Muscle layer of colon (tissue), 2 donors: ENCODE measurements at regions not wholly inside any gene's neighbourhood (a gene's known extent, or its start where the extent isn't known, plus 50 kb on each side); places are given as distances from the start of the nearest gene placed in this dataset.

Experiments used
- H3K27ac ChIP-seq: one replicate; pipeline ENCODE4 v1.7.0; 2013; ENCODE audit warnings: low read depth, mild to moderate bottlenecking, low read length, moderate library complexity
- H3K27me3 ChIP-seq, 2 donors: one replicate each; pipeline ENCODE4 v1.7.0; 2013; ENCODE audit warnings: low read length in 2 of 2, mild to moderate bottlenecking in 2 of 2; ENCODE audit not compliant: insufficient read depth in 2 of 2, control insufficient read depth in 1 of 2
- H3K36me3 ChIP-seq: one replicate; pipeline ENCODE4 v1.7.0; 2013; ENCODE audit warnings: mild to moderate bottlenecking, low read length; ENCODE audit not compliant: insufficient read depth
- H3K4me1 ChIP-seq: one replicate; pipeline ENCODE4 v1.7.0; 2013; ENCODE audit warnings: mild to moderate bottlenecking, low read length; ENCODE audit not compliant: insufficient read depth
- H3K4me3 ChIP-seq, 2 donors: one replicate each; pipeline ENCODE4 v1.7.0; 2013; ENCODE audit warnings: low read length in 2 of 2, low read depth in 1 of 2, mild to moderate bottlenecking in 1 of 2, moderate library complexity in 1 of 2
- H3K9ac ChIP-seq: one replicate; pipeline ENCODE4 v1.7.0; 2013; ENCODE audit warnings: low read length
- H3K9me3 ChIP-seq: one replicate; pipeline ENCODE4 v1.7.0; 2013; ENCODE audit warnings: mild to moderate bottlenecking, low read length
- donor health status: abdominal sarcoma.
- donor health status: Adenocarcinoma of cecum.

- no peaks in the 10 kb centered on the region for H3K36me3 ChIP-seq
- no peaks in the 10 kb centered on the region for H3K9me3 ChIP-seq
- no peak overlapping the region for H3K4me3 ChIP-seq
- H3K27ac ChIP-seq, result no peak overlapping the region
- H3K4me1 ChIP-seq, result no peaks in the 10 kb centered on the region
- no peaks in the 10 kb centered on the region for H3K27me3 ChIP-seq
- H3K9ac ChIP-seq, result no peak overlapping the region
Observed at GRCh38 chr20:48196001-48196400, 410.7 kb upstream of the SULF2 start.

DNA sequence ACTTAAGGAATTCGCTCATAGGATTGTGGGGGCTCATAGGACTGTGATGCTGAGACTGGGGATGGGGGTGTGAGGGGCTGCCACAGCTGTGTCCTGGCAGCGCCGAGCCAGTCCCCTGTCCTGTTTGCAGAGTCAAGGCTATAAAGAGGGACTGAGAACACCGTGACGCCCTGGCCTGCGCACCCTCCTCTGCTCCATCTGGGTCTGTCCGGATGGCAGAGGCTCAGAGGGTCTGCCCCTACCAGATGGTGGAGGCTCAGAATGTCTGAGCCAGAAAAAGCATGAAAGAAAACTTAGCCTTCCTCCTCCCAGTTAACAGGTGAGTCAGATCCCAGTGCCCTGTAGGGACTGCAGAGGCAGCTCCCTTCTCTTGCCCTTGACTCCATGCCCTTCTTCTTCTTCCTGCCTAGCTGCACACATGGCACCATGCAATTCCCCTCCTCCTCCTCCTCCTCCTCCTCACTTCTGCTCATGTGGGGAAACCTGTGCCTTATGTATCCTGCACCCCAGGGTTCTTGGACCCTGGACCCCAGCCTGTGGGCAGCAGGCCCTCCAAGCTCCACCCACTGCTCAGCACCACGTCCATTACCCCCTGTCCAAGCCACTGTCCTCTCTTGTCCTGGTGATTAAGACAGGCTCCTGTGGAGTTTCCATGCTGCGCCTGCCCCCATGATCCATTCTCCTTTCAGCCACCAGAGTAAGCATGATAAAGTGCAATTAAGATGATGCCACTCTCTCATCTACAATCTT is 410.0 kb upstream of the SULF2 start:
- Histone ChIP-seq H3K27me3 (no peaks in the 10 kb centered on the region), H3K4me3 (no peak overlapping the region), H3K9me3 (no peaks in the 10 kb centered on the region), H3K4me1 (no peaks in the 10 kb centered on the region), H3K27ac (no peak overlapping the region), H3K36me3 (no peaks in the 10 kb centered on the region), H3K9ac (no peak overlapping the region)

DNA sequence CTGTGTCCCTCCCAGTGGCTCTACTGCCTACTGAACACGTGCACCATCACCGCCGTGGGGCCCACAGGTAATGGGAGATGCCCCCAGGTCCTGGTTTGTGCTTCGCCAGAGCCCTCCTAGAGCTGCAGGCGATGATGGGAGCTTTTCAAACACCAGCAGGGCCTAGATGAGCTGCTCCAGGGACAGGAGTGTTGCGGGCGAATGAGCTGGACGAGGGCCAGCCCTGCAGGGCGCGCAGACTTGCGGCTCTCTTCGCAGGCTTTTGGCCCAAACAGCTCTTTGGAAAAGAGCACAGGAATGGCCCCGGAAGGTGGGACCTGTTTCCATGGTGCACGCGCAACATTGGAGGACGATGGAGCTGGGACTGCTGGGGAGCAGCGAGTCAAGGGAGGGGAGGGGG is 409.3 kb upstream of the SULF2 start:
- H3K9ac ChIP-seq, result no peak overlapping the region
- H3K36me3 ChIP-seq, result no peaks in the 10 kb centered on the region
- H3K27ac ChIP-seq, result no peak overlapping the region
- no peaks in the 10 kb centered on the region for H3K4me1 ChIP-seq
- H3K4me3 ChIP-seq, result no peak overlapping the region
- H3K9me3 ChIP-seq, result no peaks in the 10 kb centered on the region
- no peaks in the 10 kb centered on the region for H3K27me3 ChIP-seq

DNA sequence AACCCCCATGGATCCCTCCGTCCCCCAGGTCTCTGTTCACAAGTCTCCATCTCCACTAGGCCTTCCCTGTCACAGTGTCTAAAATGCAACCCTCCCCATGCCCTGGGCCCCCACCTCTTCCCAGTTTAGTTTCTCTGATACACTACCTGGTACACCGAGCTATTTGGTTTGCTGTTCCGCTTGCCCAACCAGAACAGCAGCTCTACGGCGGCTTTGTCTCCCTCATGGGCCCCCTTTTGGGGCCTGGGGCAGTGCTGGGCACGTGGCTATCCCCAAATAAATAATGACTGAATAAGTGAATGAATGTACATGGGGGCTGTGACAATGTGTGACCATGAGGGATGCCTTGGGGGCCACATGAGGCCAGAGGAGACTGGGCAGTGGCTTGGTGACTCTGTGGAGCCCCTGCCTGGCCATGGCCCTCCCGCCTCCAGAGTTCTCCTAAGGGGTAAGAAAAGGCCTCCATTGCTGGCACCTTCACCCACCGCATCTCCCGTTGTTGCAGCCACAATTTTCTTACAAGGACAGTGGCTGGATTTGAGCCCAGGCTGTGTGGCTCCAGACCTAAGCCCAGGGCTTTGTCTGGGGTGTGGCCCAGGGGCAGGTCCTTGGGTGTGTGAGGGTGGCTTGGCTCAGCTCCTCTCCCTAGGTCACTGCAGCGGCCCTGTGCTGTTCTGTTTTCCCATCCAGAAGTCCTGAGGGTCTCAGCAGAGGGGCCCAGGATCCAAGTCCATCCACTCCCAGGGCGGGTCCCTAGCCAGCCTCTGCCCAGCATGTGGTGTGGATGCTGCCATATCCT is 408.5 kb upstream of the SULF2 start:
- H3K9me3 ChIP-seq, result no peaks in the 10 kb centered on the region
- no peaks in the 10 kb centered on the region for H3K27me3 ChIP-seq
- no peaks in the 10 kb centered on the region for H3K4me1 ChIP-seq
- no peak overlapping the region for H3K4me3 ChIP-seq
- H3K27ac ChIP-seq, result no peak overlapping the region
- no peaks in the 10 kb centered on the region for H3K36me3 ChIP-seq
- no peak overlapping the region for H3K9ac ChIP-seq

- H3K4me3 ChIP-seq, result no peak overlapping the region
- H3K36me3 ChIP-seq, result no peaks in the 10 kb centered on the region
- H3K27me3 ChIP-seq, result no peaks in the 10 kb centered on the region
- no peak overlapping the region for H3K27ac ChIP-seq
- H3K4me1 ChIP-seq, result no peaks in the 10 kb centered on the region
- H3K9ac ChIP-seq, result no peak overlapping the region
- H3K9me3 ChIP-seq, result no peaks in the 10 kb centered on the region
Observed at GRCh38 chr20:48192109-48192508, 406.8 kb upstream of the SULF2 start.

GRCh38 chr20:48191200-48191599 is 405.9 kb upstream of the SULF2 start:
- Histone ChIP-seq H3K4me3 (no peak overlapping the region), H3K27me3 (no peaks in the 10 kb centered on the region), H3K9ac (no peak overlapping the region), H3K4me1 (no peaks in the 10 kb centered on the region), H3K9me3 (no peaks in the 10 kb centered on the region), H3K27ac (no peak overlapping the region), H3K36me3 (no peaks in the 10 kb centered on the region)

DNA sequence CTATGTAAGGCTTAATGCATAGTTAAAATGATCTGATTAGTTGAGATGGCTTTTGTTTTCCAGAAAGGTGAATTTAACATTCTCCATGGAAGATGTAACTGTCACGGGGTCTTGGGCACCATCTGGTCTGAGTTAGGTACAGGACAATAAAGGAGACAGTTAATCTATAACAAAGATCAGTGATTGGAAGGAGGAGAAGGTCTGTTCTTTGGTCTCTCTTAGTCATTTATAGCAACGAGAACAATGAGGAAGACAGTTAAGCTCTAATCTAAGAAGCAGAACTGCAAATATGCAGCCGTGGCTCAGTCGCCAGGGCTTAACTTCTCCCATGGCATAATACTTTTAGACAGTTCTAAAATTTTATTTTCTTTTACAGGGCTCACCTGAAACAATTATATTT is 405.5 kb upstream of the SULF2 start:
- Histone ChIP-seq H3K9ac (no peak overlapping the region), H3K4me1 (no peaks in the 10 kb centered on the region), H3K36me3 (no peaks in the 10 kb centered on the region), H3K27ac (no peak overlapping the region), H3K4me3 (no peak overlapping the region), H3K27me3 (no peaks in the 10 kb centered on the region), H3K9me3 (no peaks in the 10 kb centered on the region)

DNA sequence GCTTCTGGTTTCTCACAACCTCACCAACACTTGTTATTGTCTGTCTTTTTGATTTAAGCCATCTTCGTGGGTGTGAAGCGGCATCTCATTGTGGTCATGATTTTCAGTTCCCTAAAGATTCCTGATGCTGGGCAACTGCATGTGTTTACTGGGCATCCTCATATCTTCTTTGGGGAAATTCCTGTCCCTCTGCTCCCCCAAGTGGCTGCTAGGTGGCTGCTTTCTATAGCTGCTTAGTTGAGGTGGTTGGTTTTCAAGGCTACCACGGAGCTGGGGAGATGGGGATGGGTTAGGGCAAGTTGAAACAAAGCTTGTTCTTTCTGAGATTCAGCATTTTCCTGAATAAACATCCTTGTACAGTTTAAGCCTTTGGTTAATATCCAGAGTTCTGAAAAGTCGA is 403.9 kb upstream of the SULF2 start:
- H3K9me3 ChIP-seq, result no peaks in the 10 kb centered on the region
- no peak overlapping the region for H3K9ac ChIP-seq
- no peaks in the 10 kb centered on the region for H3K27me3 ChIP-seq
- H3K4me3 ChIP-seq, result no peak overlapping the region
- no peaks in the 10 kb centered on the region for H3K4me1 ChIP-seq
- H3K36me3 ChIP-seq, result no peaks in the 10 kb centered on the region
- H3K27ac ChIP-seq, result no peak overlapping the region

DNA sequence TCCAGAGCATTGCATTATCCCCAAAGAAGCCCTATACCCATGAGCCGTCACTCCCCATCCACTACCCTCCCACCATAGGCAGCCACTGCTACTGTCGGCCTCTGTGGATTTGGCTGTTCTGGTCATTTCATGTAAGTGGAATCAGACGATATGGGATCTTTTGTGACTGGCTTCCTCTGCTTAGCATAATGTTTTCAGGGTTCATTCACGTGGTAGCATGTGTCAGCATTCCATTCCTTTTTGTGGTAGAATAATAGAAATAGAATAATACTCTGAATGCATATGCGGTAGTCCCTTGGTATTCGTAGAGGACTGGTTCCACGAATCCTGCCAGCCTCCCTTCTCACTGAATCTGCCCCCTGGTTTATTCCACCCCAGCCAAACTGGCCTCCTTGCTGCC is 402.6 kb upstream of the SULF2 start:
- Histone ChIP-seq H3K36me3 (no peaks in the 10 kb centered on the region), H3K27ac (no peak overlapping the region), H3K4me3 (no peak overlapping the region), H3K9ac (no peak overlapping the region), H3K4me1 (no peaks in the 10 kb centered on the region), H3K9me3 (no peaks in the 10 kb centered on the region), H3K27me3 (no peaks in the 10 kb centered on the region)

- no peak overlapping the region for H3K27ac ChIP-seq
- no peaks in the 10 kb centered on the region for H3K4me1 ChIP-seq
- no peak overlapping the region for H3K9ac ChIP-seq
- no peaks in the 10 kb centered on the region for H3K27me3 ChIP-seq
- H3K9me3 ChIP-seq, result no peaks in the 10 kb centered on the region
- H3K36me3 ChIP-seq, result no peaks in the 10 kb centered on the region
- H3K4me3 ChIP-seq, result no peak overlapping the region
Observed at GRCh38 chr20:48186915-48187314, 401.6 kb upstream of the SULF2 start.

DNA sequence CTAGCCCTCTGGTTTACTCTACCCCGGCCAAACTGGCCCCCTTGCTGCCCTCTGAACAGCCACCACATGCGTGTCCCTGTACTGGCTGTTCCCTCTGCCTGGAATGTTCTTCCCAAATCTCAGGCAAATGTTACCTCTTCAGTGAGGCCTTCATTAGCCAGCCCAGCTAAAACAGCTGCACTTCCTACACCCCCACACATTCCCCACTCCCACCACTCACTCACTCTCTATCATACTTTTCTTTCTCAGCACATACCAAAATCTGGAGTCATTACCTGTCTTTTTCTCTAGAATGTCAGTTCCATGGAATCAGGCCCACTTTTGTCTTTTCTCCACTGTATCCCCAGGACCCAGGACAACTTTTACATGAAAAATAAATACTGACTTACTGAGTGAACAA is 401.2 kb upstream of the SULF2 start:
- Histone ChIP-seq H3K36me3 (no peaks in the 10 kb centered on the region), H3K4me3 (no peak overlapping the region), H3K9ac (no peak overlapping the region), H3K27ac (no peak overlapping the region), H3K27me3 (no peaks in the 10 kb centered on the region), H3K9me3 (no peaks in the 10 kb centered on the region), H3K4me1 (no peaks in the 10 kb centered on the region)

GRCh38 chr20:48184229-48184628 is 398.9 kb upstream of the SULF2 start:
- Histone ChIP-seq H3K36me3 (no peaks in the 10 kb centered on the region), H3K4me3 (no peak overlapping the region), H3K27me3 (no peaks in the 10 kb centered on the region), H3K4me1 (no peaks in the 10 kb centered on the region), H3K9ac (no peak overlapping the region), H3K27ac (no peak overlapping the region), H3K9me3 (no peaks in the 10 kb centered on the region)
